ENCODE measurements at regions not wholly inside any gene's neighbourhood (a gene's known extent, or its start where the extent isn't known, plus 50 kb on each side); places are given as distances from the start of the nearest gene placed in this dataset.
"Not testable (repeated sequence)": the region's sequence is repeated elsewhere in the genome, so short reads cannot be mapped to it uniquely, and the experiment has no call there.

DNA sequence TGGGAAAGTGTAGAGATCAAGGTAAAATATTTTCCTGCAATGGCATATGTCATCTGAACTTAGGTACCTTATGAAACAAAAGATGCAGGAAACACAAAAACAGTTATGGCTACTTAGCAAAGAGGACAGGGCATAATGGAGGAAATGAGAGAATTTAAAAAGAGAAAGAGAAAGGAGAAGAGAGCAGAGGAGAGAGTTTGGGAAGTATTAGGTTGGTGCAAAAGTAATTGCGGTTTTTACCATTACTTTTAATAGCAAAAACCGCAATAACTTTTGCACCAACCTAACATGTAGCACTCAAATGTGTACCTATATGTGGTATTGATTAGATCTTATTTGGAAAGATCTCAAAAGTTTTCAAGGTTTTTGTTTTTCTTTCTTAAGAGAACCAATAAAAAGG is 160.1 kb upstream of the ACTBL2 start:
- Histone ChIP-seq H3K4me3 (ENCODE audit: low read depth, low read length) (no peak overlapping the region), H3K36me3 (ENCODE audit: control insufficient read depth, insufficient read depth, low read length) (no peaks in the 10 kb centered on the region), H3K27me3 (ENCODE audit: control insufficient read depth, insufficient read depth, low read length) (no peaks in the 10 kb centered on the region)
- no peak for TF ChIP-seq CTCF (IDR thresholded peaks at IDR 0.05; ENCODE audit: insufficient read depth, low read length, severe bottlenecking)
- DNase-seq (ENCODE audit: low read depth) = no peak
- FAIRE-seq = no peak

DNA sequence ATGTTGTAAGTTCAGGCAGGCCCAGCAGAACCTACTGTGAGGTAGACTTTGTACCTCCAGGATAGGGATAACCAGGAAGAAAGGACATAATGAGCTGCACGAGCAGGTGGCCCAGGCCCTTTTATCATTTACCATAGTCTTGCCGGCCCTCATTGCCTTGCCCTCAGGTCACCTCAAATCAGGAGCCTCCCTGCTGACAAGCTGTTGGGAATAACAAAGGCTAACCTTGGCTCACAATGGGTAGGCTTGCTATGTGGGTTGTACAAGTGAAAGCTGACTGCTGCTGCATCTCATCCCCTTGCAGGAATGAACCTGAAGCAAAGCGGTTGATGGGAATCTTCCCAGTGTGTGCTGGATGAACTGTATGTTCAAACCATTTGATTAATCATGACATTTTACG is 159.5 kb upstream of the ACTBL2 start:
- Histone ChIP-seq H3K4me3 (ENCODE audit: low read depth, low read length) (no peak overlapping the region), H3K36me3 (ENCODE audit: control insufficient read depth, insufficient read depth, low read length) (no peaks in the 10 kb centered on the region), H3K27me3 (ENCODE audit: control insufficient read depth, insufficient read depth, low read length) (no peaks in the 10 kb centered on the region)
- DNase-seq (ENCODE audit: low read depth) = no peak
- no peak for TF ChIP-seq CTCF (IDR thresholded peaks at IDR 0.05; ENCODE audit: insufficient read depth, low read length, severe bottlenecking)
- FAIRE-seq = peak; percentile 86

- no peak for FAIRE-seq
- H3K27me3 ChIP-seq (ENCODE audit: control insufficient read depth, insufficient read depth, low read length) = no peaks in the 10 kb centered on the region
- no peaks in the 10 kb centered on the region for H3K36me3 ChIP-seq (ENCODE audit: control insufficient read depth, insufficient read depth, low read length)
- peak; percentile 23 for DNase-seq (ENCODE audit: low read depth)
- TF ChIP-seq CTCF (IDR thresholded peaks at IDR 0.05; ENCODE audit: insufficient read depth, low read length, severe bottlenecking) = no peak
- no peak overlapping the region for H3K4me3 ChIP-seq (ENCODE audit: low read depth, low read length)
These were observed 152.7 kb upstream of the ACTBL2 start for GRCh38 chr5:57635146-57635777.

GRCh38 chr5:57632937-57633336 is 150.3 kb upstream of the ACTBL2 start:
- no peak overlapping the region for H3K4me3 ChIP-seq (ENCODE audit: low read depth, low read length)
- H3K36me3 ChIP-seq (ENCODE audit: control insufficient read depth, insufficient read depth, low read length) = no peaks in the 10 kb centered on the region
- FAIRE-seq (no peak), DNase-seq (ENCODE audit: low read depth) (no peak)
- TF ChIP-seq CTCF (IDR thresholded peaks at IDR 0.05; ENCODE audit: insufficient read depth, low read length, severe bottlenecking) = no peak
- H3K27me3 ChIP-seq (ENCODE audit: control insufficient read depth, insufficient read depth, low read length) = peaks cover 3% of the 10 kb centered on the region

GRCh38 chr5:57631139-57631538 is 148.5 kb upstream of the ACTBL2 start:
- not testable (repeated sequence) for FAIRE-seq; H3K4me3 ChIP-seq (ENCODE audit: low read depth, low read length); DNase-seq (ENCODE audit: low read depth); H3K36me3 ChIP-seq (ENCODE audit: control insufficient read depth, insufficient read depth, low read length); H3K27me3 ChIP-seq (ENCODE audit: control insufficient read depth, insufficient read depth, low read length)

DNA sequence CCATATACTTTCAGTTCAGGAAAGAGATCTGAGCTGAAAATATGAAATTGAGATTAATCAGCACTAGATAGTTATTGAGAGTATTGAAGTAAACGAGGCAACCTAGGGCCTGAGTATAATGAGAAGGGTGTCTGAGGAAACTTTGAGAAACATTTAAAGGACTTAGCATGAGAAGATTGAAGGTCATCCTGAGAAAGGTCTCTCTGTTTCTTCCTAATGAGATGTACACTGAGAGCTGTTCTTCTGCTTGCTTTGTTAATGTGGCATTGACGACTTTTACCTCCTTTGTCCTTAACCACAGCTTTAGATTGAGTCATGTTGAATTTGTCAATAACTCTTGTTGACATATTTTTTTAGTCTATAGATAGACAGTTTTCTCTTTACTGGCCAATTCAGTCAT is 145.1 kb upstream of the ACTBL2 start:
- no peak overlapping the region for H3K4me3 ChIP-seq (ENCODE audit: low read depth, low read length)
- DNase-seq (ENCODE audit: low read depth) (peak; percentile 4), FAIRE-seq (no peak)
- TF ChIP-seq CTCF (IDR thresholded peaks at IDR 0.05; ENCODE audit: insufficient read depth, low read length, severe bottlenecking) = no peak
- H3K36me3 ChIP-seq (ENCODE audit: control insufficient read depth, insufficient read depth, low read length) = no peaks in the 10 kb centered on the region
- H3K27me3 ChIP-seq (ENCODE audit: control insufficient read depth, insufficient read depth, low read length) = peaks cover 3% of the 10 kb centered on the region
